Endothelial cell (in vitro differentiated cells): ENCODE measurements at regions not wholly inside any gene's neighbourhood (a gene's known extent, or its start where the extent isn't known, plus 50 kb on each side); places are given as distances from the start of the nearest gene placed in this dataset.

Experiments used
- DNase-seq: peaks from one replicate; pipeline ENCODE4 v3.0.0; 2021; ENCODE audit warnings: low spot score
- H3K27ac Mint-ChIP-seq: one replicate; pipeline ENCODE4 v1.8.0; 2021; ENCODE audit warnings: mixed read lengths, inconsistent platforms; ENCODE audit not compliant: unreplicated experiment
- H3K27me3 Mint-ChIP-seq: one replicate; pipeline ENCODE4 v1.8.0; 2021; ENCODE audit warnings: mild to moderate bottlenecking, moderate library complexity, mixed read lengths, inconsistent platforms; ENCODE audit not compliant: unreplicated experiment
- H3K36me3 Mint-ChIP-seq: one replicate; pipeline ENCODE4 v1.8.0; 2021; ENCODE audit warnings: mild to moderate bottlenecking, low read depth, mixed read lengths, inconsistent platforms; ENCODE audit not compliant: unreplicated experiment
- H3K4me1 Mint-ChIP-seq: one replicate; pipeline ENCODE4 v1.8.0; 2021; ENCODE audit warnings: mild to moderate bottlenecking, mixed read lengths, inconsistent platforms; ENCODE audit not compliant: unreplicated experiment
- H3K4me3 Mint-ChIP-seq: one replicate; pipeline ENCODE4 v1.8.0; 2021; ENCODE audit warnings: mild to moderate bottlenecking, mixed read lengths, inconsistent platforms; ENCODE audit not compliant: unreplicated experiment
- H3K9me3 Mint-ChIP-seq: one replicate; pipeline ENCODE4 v1.8.0; 2021; ENCODE audit warnings: mixed read lengths, inconsistent platforms; ENCODE audit not compliant: unreplicated experiment
- TF ChIP-seq, protein P1 (sequence below): fragments of 200-600 bp; sonication (generic); IDR thresholded peaks from one replicate; pipeline ENCODE4 v1.5.0; 2021; ENCODE audit warnings: antibody characterized with exemption; ENCODE audit not compliant: unreplicated experiment

DNA sequence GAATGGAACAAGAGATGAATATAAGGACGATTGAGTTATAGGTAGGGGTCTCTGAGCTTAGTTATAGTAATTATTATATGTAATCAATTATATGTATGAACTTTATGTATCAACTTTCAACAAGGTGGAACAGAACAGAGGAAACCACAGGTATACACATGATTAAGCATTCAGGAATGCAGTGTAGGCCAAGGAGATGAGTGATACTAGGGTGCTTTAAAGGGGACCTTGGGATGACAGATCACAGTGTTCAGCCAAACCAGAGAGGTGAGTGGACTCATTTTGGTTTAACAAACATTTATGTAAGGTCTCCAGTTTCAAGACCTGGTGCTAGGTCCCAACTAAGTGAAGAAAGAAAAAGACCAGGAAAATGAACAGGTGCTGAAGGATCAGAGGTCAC lies 895.5 kb downstream of the ROBO2 start:
- H3K27me3 Mint-ChIP-seq: no peaks in the 10 kb centered on the region
- no peaks in the 10 kb centered on the region for H3K9me3 Mint-ChIP-seq
- no peaks in the 10 kb centered on the region for H3K4me1 Mint-ChIP-seq
- no peak overlapping the region for H3K27ac Mint-ChIP-seq
- no peak overlapping the region for H3K4me3 Mint-ChIP-seq
- TF ChIP-seq, protein P1, sequence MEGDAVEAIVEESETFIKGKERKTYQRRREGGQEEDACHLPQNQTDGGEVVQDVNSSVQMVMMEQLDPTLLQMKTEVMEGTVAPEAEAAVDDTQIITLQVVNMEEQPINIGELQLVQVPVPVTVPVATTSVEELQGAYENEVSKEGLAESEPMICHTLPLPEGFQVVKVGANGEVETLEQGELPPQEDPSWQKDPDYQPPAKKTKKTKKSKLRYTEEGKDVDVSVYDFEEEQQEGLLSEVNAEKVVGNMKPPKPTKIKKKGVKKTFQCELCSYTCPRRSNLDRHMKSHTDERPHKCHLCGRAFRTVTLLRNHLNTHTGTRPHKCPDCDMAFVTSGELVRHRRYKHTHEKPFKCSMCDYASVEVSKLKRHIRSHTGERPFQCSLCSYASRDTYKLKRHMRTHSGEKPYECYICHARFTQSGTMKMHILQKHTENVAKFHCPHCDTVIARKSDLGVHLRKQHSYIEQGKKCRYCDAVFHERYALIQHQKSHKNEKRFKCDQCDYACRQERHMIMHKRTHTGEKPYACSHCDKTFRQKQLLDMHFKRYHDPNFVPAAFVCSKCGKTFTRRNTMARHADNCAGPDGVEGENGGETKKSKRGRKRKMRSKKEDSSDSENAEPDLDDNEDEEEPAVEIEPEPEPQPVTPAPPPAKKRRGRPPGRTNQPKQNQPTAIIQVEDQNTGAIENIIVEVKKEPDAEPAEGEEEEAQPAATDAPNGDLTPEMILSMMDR: no peak
- no peaks in the 10 kb centered on the region for H3K36me3 Mint-ChIP-seq
- no peak for DNase-seq

DNA sequence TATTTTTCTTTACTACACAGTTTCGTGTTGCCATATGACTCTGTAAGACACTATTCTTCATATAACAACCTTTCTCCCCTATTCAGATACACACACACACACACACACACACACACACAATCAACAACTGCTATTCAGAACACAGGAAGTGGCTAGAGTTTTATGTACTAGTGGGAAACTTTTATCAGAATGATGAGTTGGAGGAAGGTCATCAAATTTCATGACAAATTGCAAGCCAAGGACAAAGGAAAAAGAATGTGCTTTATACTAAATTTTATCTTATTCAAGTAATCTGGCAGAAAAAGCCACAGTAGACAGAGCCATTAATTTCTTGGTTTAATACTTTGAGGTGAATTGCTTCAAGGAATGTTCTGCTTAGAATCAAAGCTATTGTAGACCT lies 899.8 kb downstream of the ROBO2 start:
- H3K9me3 Mint-ChIP-seq: no peaks in the 10 kb centered on the region
- no peaks in the 10 kb centered on the region for H3K36me3 Mint-ChIP-seq
- H3K27me3 Mint-ChIP-seq: peaks cover 2% of the 10 kb centered on the region
- no peak for DNase-seq
- no peak overlapping the region for H3K27ac Mint-ChIP-seq
- no peaks in the 10 kb centered on the region for H3K4me1 Mint-ChIP-seq
- TF ChIP-seq, protein P1: no peak
- no peak overlapping the region for H3K4me3 Mint-ChIP-seq

DNA sequence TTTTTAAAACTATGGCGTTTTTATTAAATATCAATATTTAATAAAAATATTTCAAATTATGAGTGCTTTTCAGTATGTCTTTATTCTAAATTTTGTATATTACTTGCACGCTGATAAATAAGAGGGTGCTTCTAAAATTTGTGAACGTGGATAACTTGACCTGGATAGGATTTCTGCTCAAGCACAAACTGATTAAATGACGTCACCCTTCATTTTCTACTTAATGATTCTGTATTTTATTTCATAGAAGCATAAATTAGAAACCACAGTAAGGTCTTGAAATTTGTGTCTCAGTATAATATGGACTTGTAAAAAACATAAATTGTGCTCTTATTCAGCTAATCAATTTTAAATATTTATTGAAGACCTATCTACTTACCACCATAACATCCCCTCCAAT lies 903.7 kb downstream of the ROBO2 start:
- peaks cover 2% of the 10 kb centered on the region for H3K27me3 Mint-ChIP-seq
- no peaks in the 10 kb centered on the region for H3K9me3 Mint-ChIP-seq
- no peak overlapping the region for H3K4me3 Mint-ChIP-seq
- no peak for DNase-seq
- no peaks in the 10 kb centered on the region for H3K36me3 Mint-ChIP-seq
- H3K27ac Mint-ChIP-seq: no peak overlapping the region
- H3K4me1 Mint-ChIP-seq: no peaks in the 10 kb centered on the region
- TF ChIP-seq, protein P1: no peak

DNA sequence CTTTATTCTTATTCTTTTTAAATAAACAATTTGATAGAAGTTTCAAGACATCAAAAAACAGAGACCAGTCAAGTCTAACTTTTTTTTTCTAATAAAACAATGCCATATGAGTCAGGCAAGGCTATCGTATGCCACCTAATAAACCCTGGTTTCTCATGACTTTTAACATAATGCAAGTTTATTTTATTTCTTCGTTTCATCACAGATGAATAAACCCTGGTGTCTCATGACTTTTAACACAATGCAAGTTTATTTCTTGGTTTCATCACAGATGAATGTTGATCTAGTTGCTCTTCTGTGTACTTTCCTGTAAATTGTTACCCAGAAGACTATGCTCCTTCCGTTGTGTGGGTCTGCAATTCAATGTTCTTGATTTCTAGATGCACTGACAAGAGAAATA lies 905.4 kb downstream of the ROBO2 start:
- TF ChIP-seq, protein P1: no peak
- Mint-ChIP-seq H3K9me3 (no peaks in the 10 kb centered on the region), H3K27me3 (peaks cover 2% of the 10 kb centered on the region), H3K36me3 (no peaks in the 10 kb centered on the region), H3K27ac (no peak overlapping the region), H3K4me3 (no peak overlapping the region), H3K4me1 (no peaks in the 10 kb centered on the region)
- no peak for DNase-seq

DNA sequence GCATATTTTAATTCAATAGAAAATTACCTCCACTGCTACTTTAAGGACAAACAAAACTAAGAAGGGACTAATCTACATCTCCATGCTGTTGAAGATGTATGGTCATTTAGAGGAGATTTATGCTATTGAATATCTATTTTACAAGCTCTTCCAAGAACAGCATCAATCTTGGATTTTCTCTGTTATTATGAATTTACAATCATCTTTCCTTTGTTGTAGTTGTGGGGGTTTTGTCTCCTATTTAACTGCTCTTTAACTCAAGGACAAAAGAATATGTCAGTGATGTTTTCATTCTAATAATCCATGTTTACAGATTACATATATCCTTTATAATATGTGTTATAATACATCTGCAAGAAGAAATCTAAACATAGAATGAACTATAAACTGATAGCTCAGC lies 907.8 kb downstream of the ROBO2 start:
- DNase-seq: no peak
- Mint-ChIP-seq H3K4me3 (no peak overlapping the region), H3K27me3 (no peaks in the 10 kb centered on the region), H3K27ac (no peak overlapping the region), H3K36me3 (no peaks in the 10 kb centered on the region), H3K9me3 (no peaks in the 10 kb centered on the region), H3K4me1 (no peaks in the 10 kb centered on the region)
- TF ChIP-seq, protein P1: no peak
